H54 (cell line): ENCODE measurements at regions not wholly inside any gene's neighbourhood (a gene's known extent, or its start where the extent isn't known, plus 50 kb on each side); places are given as distances from the start of the nearest gene placed in this dataset.
"Not testable (repeated sequence)": the region's sequence is repeated elsewhere in the genome, so short reads cannot be mapped to it uniquely, and the experiment has no call there.

Experiments
- DNase-seq: peaks from one replicate; pipeline ENCODE4 v3.0.0; 2011; ENCODE audit warnings: low spot score, mixed read lengths; ENCODE audit not compliant: insufficient read length
- FAIRE-seq: peaks from 3 replicates; lab custom pipeline; 2011; peaks lifted over from hg19 to GRCh38; lab: Jason Lieb, UNC
- POLR2A ChIP-seq: IDR thresholded peaks from 2 replicates; pipeline ENCODE4 v1.6.1; 2011; ENCODE audit warnings: low read depth, mild to moderate bottlenecking, low read length

- DNase-seq, result no peak
- TF ChIP-seq POLR2A, result no peak
- FAIRE-seq, result no peak
These were observed 66.4 kb upstream of the ALDH1B1 start for GRCh38 chr9:38326122-38326521.

- not testable (repeated sequence) for FAIRE-seq, DNase-seq
These were observed 68.3 kb upstream of the ALDH1B1 start for GRCh38 chr9:38324213-38324612.

GRCh38 chr9:38322937-38323336 lies 69.6 kb upstream of the ALDH1B1 start:
- TF ChIP-seq POLR2A, result no peak
- DNase-seq (no peak), FAIRE-seq (no peak)

GRCh38 chr9:38319496-38320173 lies 72.9 kb upstream of the ALDH1B1 start:
- no peak for TF ChIP-seq POLR2A
- DNase-seq (no peak), FAIRE-seq (no peak)

- TF ChIP-seq POLR2A, result no peak
- DNase-seq (no peak), FAIRE-seq (no peak)
These were observed 73.6 kb upstream of the ALDH1B1 start for GRCh38 chr9:38318759-38319495.

- TF ChIP-seq POLR2A, result no peak
- DNase-seq (no peak), FAIRE-seq (no peak)
These were observed 76.2 kb upstream of the ALDH1B1 start for GRCh38 chr9:38316166-38316780.

GRCh38 chr9:38315085-38315595 lies 77.4 kb upstream of the ALDH1B1 start:
- no peak for DNase-seq
- no peak for TF ChIP-seq POLR2A
- FAIRE-seq, result no peak

GRCh38 chr9:38313421-38313820 lies 79.1 kb upstream of the ALDH1B1 start:
- FAIRE-seq (no peak), DNase-seq (no peak)
- TF ChIP-seq POLR2A, result no peak

GRCh38 chr9:38312406-38312805 lies 80.1 kb upstream of the ALDH1B1 start:
- no peak for DNase-seq
- TF ChIP-seq POLR2A, result no peak
- FAIRE-seq, result no peak

GRCh38 chr9:38311382-38312270 lies 80.9 kb upstream of the ALDH1B1 start:
- DNase-seq, result no peak
- no peak for TF ChIP-seq POLR2A
- no peak for FAIRE-seq

GRCh38 chr9:38309324-38310195 lies 82.9 kb upstream of the ALDH1B1 start:
- FAIRE-seq (no peak), DNase-seq (no peak)
- TF ChIP-seq POLR2A, result no peak

- TF ChIP-seq POLR2A, result no peak
- DNase-seq (no peak), FAIRE-seq (no peak)
These were observed 84.4 kb upstream of the ALDH1B1 start for GRCh38 chr9:38308136-38308535.

GRCh38 chr9:38306899-38307298 lies 85.6 kb upstream of the ALDH1B1 start:
- no peak for FAIRE-seq
- no peak for TF ChIP-seq POLR2A
- no peak for DNase-seq
